Activated T-cell treated with anti-CD3 and anti-CD28 coated beads, Interleukin-2, amount 50 U/mL, for 4 hours (primary cell): ENCODE measurements at regions not wholly inside any gene's neighbourhood (a gene's known extent, or its start where the extent isn't known, plus 50 kb on each side); places are given as distances from the start of the nearest gene placed in this dataset.

Source experiments
- ATAC-seq, 2 donors: fragments of 200-7000 bp; cut with Tn5 transposase; one replicate each; pipeline ENCODE4 v1.10.0; 2021
- DNase-seq: peaks from one replicate; pipeline ENCODE4 v3.0.0-alpha.2; 2020
- H3K27me3 Mint-ChIP-seq: one replicate; pipeline ENCODE4 v1.8.0; 2021; ENCODE audit warnings: low read depth, mixed read lengths
- H3K36me3 Mint-ChIP-seq: one replicate; pipeline ENCODE4 v1.8.0; 2022; ENCODE audit warnings: mixed read lengths; ENCODE audit not compliant: insufficient read depth
- H3K4me1 Mint-ChIP-seq: one replicate; pipeline ENCODE4 v1.8.0; 2021; ENCODE audit warnings: low read depth, mixed read lengths
- H3K4me3 Mint-ChIP-seq: one replicate; pipeline ENCODE4 v1.8.0; 2021; ENCODE audit warnings: mild to moderate bottlenecking, moderate library complexity, mixed read lengths
- H3K9me3 Mint-ChIP-seq: one replicate; pipeline ENCODE4 v1.8.0; 2021; ENCODE audit warnings: mixed read lengths

DNA sequence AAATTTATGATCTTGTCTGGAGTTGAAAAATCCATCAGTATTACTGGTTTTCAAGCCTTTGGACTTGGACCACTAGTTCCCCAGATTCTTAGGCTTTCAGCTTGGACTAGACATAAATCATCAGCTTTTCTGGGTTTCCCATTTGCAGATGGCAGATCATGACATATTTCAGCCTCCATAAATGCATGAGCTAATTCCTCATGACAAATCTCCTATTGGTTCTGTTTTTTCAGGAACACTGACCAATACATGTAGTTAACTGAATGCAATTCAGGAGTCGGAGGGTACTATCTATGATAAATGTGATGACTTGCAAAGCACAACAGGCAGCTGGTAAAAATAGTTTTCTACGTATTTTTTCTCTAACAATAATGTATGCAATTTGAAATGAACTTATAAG, 635.6 kb downstream of the TRAM1L1 start:
- H3K4me3 Mint-ChIP-seq: no peak overlapping the region
- ATAC-seq: no peak
- H3K9me3 Mint-ChIP-seq: no peaks in the 10 kb centered on the region
- no peaks in the 10 kb centered on the region for H3K36me3 Mint-ChIP-seq
- no peaks in the 10 kb centered on the region for H3K27me3 Mint-ChIP-seq
- no peaks in the 10 kb centered on the region for H3K4me1 Mint-ChIP-seq
- DNase-seq: no peak

DNA sequence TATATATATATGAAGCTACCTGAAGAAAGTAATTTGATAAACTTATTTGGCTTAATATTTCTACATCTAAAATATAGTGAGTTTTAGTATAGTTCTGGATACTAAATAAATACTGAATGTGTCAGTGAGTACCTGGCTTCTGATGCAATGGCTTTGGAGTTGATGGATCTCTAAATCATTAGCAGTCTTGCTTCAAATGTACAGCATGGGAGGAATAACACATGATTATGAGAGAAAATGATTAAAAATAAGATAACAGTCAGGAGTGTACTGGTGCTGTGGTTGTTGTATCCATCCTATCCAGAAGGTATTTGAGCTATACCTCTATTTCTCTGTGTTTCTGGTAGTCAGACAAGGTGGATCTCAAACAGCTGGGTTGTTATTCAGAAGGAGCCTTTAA, 641.3 kb downstream of the TRAM1L1 start:
- Mint-ChIP-seq H3K4me1 (no peaks in the 10 kb centered on the region), H3K36me3 (no peaks in the 10 kb centered on the region), H3K27me3 (no peaks in the 10 kb centered on the region), H3K9me3 (no peaks in the 10 kb centered on the region), H3K4me3 (no peak overlapping the region)
- ATAC-seq (no peak), DNase-seq (no peak)

GRCh38 chr4:116438981-116439729, 646.2 kb downstream of the TRAM1L1 start:
- no peaks in the 10 kb centered on the region for H3K36me3 Mint-ChIP-seq
- H3K9me3 Mint-ChIP-seq: peaks cover 3% of the 10 kb centered on the region
- H3K27me3 Mint-ChIP-seq: no peaks in the 10 kb centered on the region
- no peaks in the 10 kb centered on the region for H3K4me1 Mint-ChIP-seq
- ATAC-seq: no peak
- DNase-seq: no peak
- no peak overlapping the region for H3K4me3 Mint-ChIP-seq

DNA sequence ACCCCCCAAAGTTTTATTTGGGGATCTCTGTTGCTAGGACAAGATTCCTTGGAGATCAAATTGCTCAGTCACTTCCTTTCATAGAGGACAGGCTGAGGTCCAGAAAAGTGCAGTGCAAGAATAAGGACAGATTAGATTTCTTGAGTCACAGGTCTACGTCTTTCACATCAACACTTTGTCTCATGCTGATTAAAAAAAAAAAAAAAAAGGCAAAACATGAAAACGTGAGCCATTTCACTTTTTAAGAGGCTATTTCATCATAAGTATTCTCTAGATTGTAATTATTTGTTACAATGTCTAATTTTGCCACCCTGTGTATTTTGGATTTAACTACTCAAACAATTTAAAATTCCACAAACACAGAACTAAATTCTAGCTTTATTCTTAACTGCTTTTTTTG, 647.0 kb downstream of the TRAM1L1 start:
- no peaks in the 10 kb centered on the region for H3K36me3 Mint-ChIP-seq
- H3K4me1 Mint-ChIP-seq: no peaks in the 10 kb centered on the region
- H3K27me3 Mint-ChIP-seq: no peaks in the 10 kb centered on the region
- H3K9me3 Mint-ChIP-seq: peaks cover 3% of the 10 kb centered on the region
- ATAC-seq (no peak), DNase-seq (no peak)
- no peak overlapping the region for H3K4me3 Mint-ChIP-seq

- peaks cover 27% of the 10 kb centered on the region for H3K9me3 Mint-ChIP-seq
- H3K27me3 Mint-ChIP-seq: no peaks in the 10 kb centered on the region
- no peaks in the 10 kb centered on the region for H3K36me3 Mint-ChIP-seq
- no peak overlapping the region for H3K4me3 Mint-ChIP-seq
- no peaks in the 10 kb centered on the region for H3K4me1 Mint-ChIP-seq
- DNase-seq (no peak), ATAC-seq (no peak)
These were observed 657.7 kb downstream of the TRAM1L1 start for GRCh38 chr4:116427666-116428065.

GRCh38 chr4:116413222-116413621, 672.2 kb downstream of the TRAM1L1 start:
- Mint-ChIP-seq H3K4me3 (no peak overlapping the region), H3K4me1 (no peaks in the 10 kb centered on the region), H3K36me3 (no peaks in the 10 kb centered on the region), H3K9me3 (peaks cover 9% of the 10 kb centered on the region), H3K27me3 (no peaks in the 10 kb centered on the region)
- ATAC-seq: no peak
- no peak for DNase-seq

DNA sequence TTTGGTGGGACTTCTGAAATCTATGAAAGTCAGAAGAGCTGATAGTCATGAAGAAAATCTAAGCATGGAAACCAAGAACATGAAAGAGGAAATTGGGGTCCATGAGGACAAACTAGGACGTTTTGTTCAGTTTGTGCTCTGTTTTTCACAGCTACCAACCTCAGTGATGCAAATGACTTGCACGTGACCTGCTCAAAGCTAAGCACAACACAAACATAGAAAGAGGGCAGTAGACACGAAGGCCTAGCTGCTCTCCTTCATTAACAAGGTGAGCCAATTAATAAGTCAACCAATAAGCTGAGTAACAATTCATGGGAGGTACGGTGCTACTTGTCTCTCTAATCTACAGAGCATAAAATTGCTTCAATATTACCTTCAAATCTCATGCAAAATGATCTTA, 684.1 kb downstream of the TRAM1L1 start:
- no peaks in the 10 kb centered on the region for H3K36me3 Mint-ChIP-seq
- H3K4me3 Mint-ChIP-seq: no peak overlapping the region
- no peaks in the 10 kb centered on the region for H3K9me3 Mint-ChIP-seq
- H3K4me1 Mint-ChIP-seq: no peaks in the 10 kb centered on the region
- no peaks in the 10 kb centered on the region for H3K27me3 Mint-ChIP-seq
- ATAC-seq (no peak), DNase-seq (no peak)

GRCh38 chr4:116400480-116400879, 684.9 kb downstream of the TRAM1L1 start:
- DNase-seq: no peak
- H3K4me1 Mint-ChIP-seq: no peaks in the 10 kb centered on the region
- no peaks in the 10 kb centered on the region for H3K27me3 Mint-ChIP-seq
- H3K36me3 Mint-ChIP-seq: no peaks in the 10 kb centered on the region
- no peaks in the 10 kb centered on the region for H3K9me3 Mint-ChIP-seq
- ATAC-seq: no peak
- H3K4me3 Mint-ChIP-seq: no peak overlapping the region

- no peaks in the 10 kb centered on the region for H3K4me1 Mint-ChIP-seq
- DNase-seq (no peak), ATAC-seq (no peak)
- no peaks in the 10 kb centered on the region for H3K36me3 Mint-ChIP-seq
- no peak overlapping the region for H3K4me3 Mint-ChIP-seq
- H3K9me3 Mint-ChIP-seq: no peaks in the 10 kb centered on the region
- H3K27me3 Mint-ChIP-seq: no peaks in the 10 kb centered on the region
These were observed 687.7 kb downstream of the TRAM1L1 start for GRCh38 chr4:116397714-116398113.

DNA sequence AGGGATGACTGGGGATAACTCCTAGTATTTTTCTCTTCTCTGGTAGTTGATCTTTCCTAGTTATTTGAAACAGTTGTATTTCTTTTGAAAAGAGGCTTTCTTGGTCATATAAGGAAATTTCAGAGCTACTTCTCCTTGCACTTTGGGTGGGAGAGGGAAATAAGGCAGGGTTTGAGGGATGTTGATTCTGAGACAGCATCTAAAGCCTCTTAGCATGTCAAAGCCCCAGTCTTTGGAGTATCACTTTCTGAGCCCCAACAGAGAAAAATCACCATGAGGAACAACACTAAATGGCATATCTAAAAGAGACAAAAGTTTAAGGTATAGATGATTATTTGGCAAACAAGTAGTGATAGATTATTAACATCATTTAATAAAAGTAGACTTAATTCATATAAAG, 688.1 kb downstream of the TRAM1L1 start:
- DNase-seq: no peak
- no peak for ATAC-seq
- H3K4me3 Mint-ChIP-seq: no peak overlapping the region
- no peaks in the 10 kb centered on the region for H3K36me3 Mint-ChIP-seq
- H3K9me3 Mint-ChIP-seq: no peaks in the 10 kb centered on the region
- H3K27me3 Mint-ChIP-seq: no peaks in the 10 kb centered on the region
- H3K4me1 Mint-ChIP-seq: no peaks in the 10 kb centered on the region

DNA sequence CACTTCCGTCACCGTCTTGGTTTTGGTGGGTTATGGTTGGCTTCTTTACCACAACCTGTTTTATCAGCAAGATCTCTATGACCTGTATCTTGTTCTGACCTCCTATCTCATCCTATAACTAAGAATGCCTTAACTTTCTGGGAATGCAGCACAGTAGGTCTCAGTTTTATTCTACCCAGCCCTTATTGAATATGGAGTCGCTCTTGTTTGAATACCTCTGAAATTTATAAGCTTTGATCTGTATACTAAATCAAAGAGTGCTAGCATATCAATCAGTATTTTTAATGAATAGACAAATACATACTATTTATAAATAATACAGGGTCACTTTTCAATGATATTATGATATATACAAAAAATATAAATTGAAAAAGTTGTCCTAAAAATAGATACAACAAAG, 690.0 kb downstream of the TRAM1L1 start:
- DNase-seq (no peak), ATAC-seq (no peak)
- Mint-ChIP-seq H3K4me1 (no peaks in the 10 kb centered on the region), H3K36me3 (no peaks in the 10 kb centered on the region), H3K4me3 (no peak overlapping the region), H3K27me3 (no peaks in the 10 kb centered on the region), H3K9me3 (no peaks in the 10 kb centered on the region)

DNA sequence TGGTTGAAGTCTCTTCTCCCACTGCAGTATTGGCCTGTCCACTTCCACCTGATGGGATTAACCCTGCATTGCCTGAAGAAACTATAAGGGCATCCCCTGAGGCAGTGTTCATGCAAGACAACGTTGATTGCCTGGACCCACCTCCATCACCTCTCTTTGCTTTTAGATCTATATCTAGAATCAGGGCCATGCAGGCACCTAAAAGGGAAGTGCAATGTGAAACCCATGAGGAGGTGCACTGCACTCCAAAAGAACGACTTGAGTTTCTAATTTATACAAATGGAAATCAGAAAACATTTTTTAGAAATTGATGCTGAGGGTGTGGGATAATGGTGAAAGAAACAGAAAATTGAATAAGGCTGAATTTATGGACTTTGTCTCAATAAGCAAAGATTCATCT, 694.4 kb downstream of the TRAM1L1 start:
- H3K4me1 Mint-ChIP-seq: no peaks in the 10 kb centered on the region
- H3K9me3 Mint-ChIP-seq: no peaks in the 10 kb centered on the region
- no peaks in the 10 kb centered on the region for H3K27me3 Mint-ChIP-seq
- no peak overlapping the region for H3K4me3 Mint-ChIP-seq
- no peak for ATAC-seq
- H3K36me3 Mint-ChIP-seq: no peaks in the 10 kb centered on the region
- no peak for DNase-seq

DNA sequence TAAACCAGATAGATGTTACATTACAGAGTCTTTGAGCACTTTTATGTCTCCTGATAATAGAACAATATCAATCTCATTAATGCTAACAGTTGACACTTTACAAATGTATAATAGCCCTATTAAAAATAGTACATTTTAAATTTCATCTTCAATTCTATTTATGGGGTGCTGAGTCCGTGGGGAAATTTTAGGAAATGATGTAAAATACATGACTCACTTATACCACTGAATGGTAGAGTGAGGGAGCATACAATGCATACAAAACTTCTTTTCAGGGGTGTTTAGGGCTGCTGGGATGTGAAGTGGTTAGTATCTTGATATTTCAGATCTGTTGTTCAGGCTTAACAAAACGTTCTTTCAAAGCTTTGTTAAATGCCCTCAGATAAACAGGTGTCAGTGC, 696.2 kb downstream of the TRAM1L1 start:
- Mint-ChIP-seq H3K4me3 (no peak overlapping the region), H3K4me1 (no peaks in the 10 kb centered on the region), H3K36me3 (no peaks in the 10 kb centered on the region), H3K27me3 (no peaks in the 10 kb centered on the region), H3K9me3 (no peaks in the 10 kb centered on the region)
- ATAC-seq (no peak), DNase-seq (no peak)

- Mint-ChIP-seq H3K4me3 (no peak overlapping the region), H3K27me3 (no peaks in the 10 kb centered on the region), H3K4me1 (no peaks in the 10 kb centered on the region), H3K36me3 (no peaks in the 10 kb centered on the region), H3K9me3 (no peaks in the 10 kb centered on the region)
- no peak for ATAC-seq
- DNase-seq: no peak
These were observed 697.4 kb downstream of the TRAM1L1 start for GRCh38 chr4:116387937-116388474.

DNA sequence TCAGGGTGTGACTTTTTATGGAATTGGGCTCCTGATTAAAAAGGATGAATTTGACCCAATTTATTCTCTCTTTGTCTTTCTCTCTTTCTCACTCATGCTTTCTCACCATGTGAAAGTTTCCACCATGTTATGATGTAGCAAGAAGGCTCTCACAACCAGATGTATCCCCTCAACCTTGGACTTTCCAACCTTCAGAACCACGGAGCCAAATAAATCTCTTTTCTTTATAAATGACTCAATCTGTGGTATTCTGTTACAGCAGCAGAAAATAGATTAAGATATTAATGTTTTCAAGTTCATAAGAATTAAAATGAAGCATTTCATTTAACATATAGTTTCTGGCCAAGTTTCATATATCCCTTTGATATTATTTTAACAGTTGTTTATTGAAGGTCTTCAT, 698.5 kb downstream of the TRAM1L1 start:
- Mint-ChIP-seq H3K4me1 (no peaks in the 10 kb centered on the region), H3K9me3 (no peaks in the 10 kb centered on the region), H3K4me3 (no peak overlapping the region), H3K27me3 (no peaks in the 10 kb centered on the region), H3K36me3 (no peaks in the 10 kb centered on the region)
- DNase-seq: no peak
- no peak for ATAC-seq
